Vagina (tissue), 2 donors: ENCODE measurements at regions not wholly inside any gene's neighbourhood (a gene's known extent, or its start where the extent isn't known, plus 50 kb on each side); places are given as distances from the start of the nearest gene placed in this dataset.
"Not testable (repeated sequence)": the region's sequence is repeated elsewhere in the genome, so short reads cannot be mapped to it uniquely, and the experiment has no call there.

Source experiments
- DNase-seq, 2 donors: peaks; one replicate each; pipeline ENCODE4 v3.0.0-alpha.2; 2017; ENCODE audit errors: extremely low spot score in 2 of 2
- H3K27ac ChIP-seq: fragments of 200-600 bp; sonication (generic); one replicate; pipeline ENCODE4 v1.5.1; 2019
- H3K27me3 ChIP-seq: fragments of 200-600 bp; sonication (generic); one replicate; pipeline ENCODE4 v1.5.1; 2019
- H3K36me3 ChIP-seq, 2 donors: fragments of 200-600 bp; sonication (generic); one replicate each; pipeline ENCODE4 v1.5.1; 2017 to 2019
- H3K4me1 ChIP-seq: fragments of 200-600 bp; sonication (generic); one replicate; pipeline ENCODE4 v1.5.1; 2019
- H3K4me3 ChIP-seq, 2 donors: fragments of 200-600 bp; sonication (generic); 1 replicate in 1 of 2; 2 replicates in 1 of 2; pipeline ENCODE4 v1.5.1; 2016 to 2019
- H3K9me3 ChIP-seq: fragments of 200-600 bp; sonication (generic); one replicate; pipeline ENCODE4 v1.5.1; 2019
- CTCF ChIP-seq, 3 experiments: fragments of 450-650 bp in 2 of 3; fragments of 200-600 bp in 1 of 3; sonication (generic) in 1 of 3; IDR thresholded peaks; one replicate each; pipeline ENCODE4 v1.5.1; 2017 to 2019; ENCODE audit warnings: antibody characterized with exemption in 3 of 3, mild to moderate bottlenecking in 2 of 3, moderate library complexity in 2 of 3
- POLR2A ChIP-seq, 2 donors: fragments of 450-650 bp; IDR thresholded peaks; one replicate each; pipeline ENCODE4 v1.6.1; 2017; ENCODE audit warnings: antibody characterized with exemption in 2 of 2, mild to moderate bottlenecking in 2 of 2, moderate library complexity in 2 of 2
- POLR2AphosphoS5 ChIP-seq, 2 donors: sonication (generic); formaldehyde crosslinking; IDR thresholded peaks; one replicate each; pipeline ENCODE4 v1.9.0; 2017; ENCODE audit warnings: antibody characterized with exemption in 2 of 2, mild to moderate bottlenecking in 2 of 2, low read depth in 1 of 2; ENCODE audit not compliant: insufficient read depth in 1 of 2
- intact Hi-C: fragments of 100-400 bp; cut with DNase I; formaldehyde crosslinking; loops from one replicate; pipeline ENCODE4 v1.15.1; 2023

- intact Hi-C loops = no loop called here
- TF ChIP-seq POLR2AphosphoS5 (IDR thresholded peaks at IDR 0.05; ENCODE audit: insufficient read depth in 1 of 2, low read depth in 1 of 2) = no peak
- TF ChIP-seq POLR2A (IDR thresholded peaks at IDR 0.05) = no peak
- no peak for TF ChIP-seq CTCF (IDR thresholded peaks at IDR 0.05)
- no peak for DNase-seq
- no peak overlapping the region for H3K27ac ChIP-seq
- H3K27me3 ChIP-seq = no peaks in the 10 kb centered on the region
- H3K4me1 ChIP-seq = no peaks in the 10 kb centered on the region
- H3K36me3 ChIP-seq = no peaks in the 10 kb centered on the region
- no peak overlapping the region for H3K4me3 ChIP-seq
- no peaks in the 10 kb centered on the region for H3K9me3 ChIP-seq
Measured at GRCh38 chr2:107738266-107738665, 88.4 kb upstream of the RGPD4 start.

GRCh38 chr2:107740300-107740699 is 86.4 kb upstream of the RGPD4 start:
- no peak for TF ChIP-seq POLR2A (IDR thresholded peaks at IDR 0.05)
- Histone ChIP-seq H3K4me3 (no peak overlapping the region), H3K27ac (no peak overlapping the region), H3K9me3 (no peaks in the 10 kb centered on the region), H3K36me3 (no peaks in the 10 kb centered on the region), H3K27me3 (no peaks in the 10 kb centered on the region), H3K4me1 (no peaks in the 10 kb centered on the region)
- intact Hi-C loops = no loop called here
- no peak for DNase-seq

- Histone ChIP-seq H3K36me3 (no peaks in the 10 kb centered on the region), H3K4me1 (no peaks in the 10 kb centered on the region), H3K27ac (no peak overlapping the region), H3K4me3 (no peak overlapping the region), H3K27me3 (no peaks in the 10 kb centered on the region), H3K9me3 (no peaks in the 10 kb centered on the region)
- no peak for DNase-seq
- TF ChIP-seq CTCF (IDR thresholded peaks at IDR 0.05) (no peak), POLR2A (IDR thresholded peaks at IDR 0.05) (no peak), POLR2AphosphoS5 (IDR thresholded peaks at IDR 0.05; ENCODE audit: insufficient read depth in 1 of 2, low read depth in 1 of 2) (no peak)
- intact Hi-C loops = no loop called here
Measured at GRCh38 chr2:107742460-107743027, 84.1 kb upstream of the RGPD4 start.

GRCh38 chr2:107743274-107743673 is 83.4 kb upstream of the RGPD4 start:
- TF ChIP-seq POLR2AphosphoS5 (IDR thresholded peaks at IDR 0.05; ENCODE audit: insufficient read depth in 1 of 2, low read depth in 1 of 2) = no peak
- TF ChIP-seq POLR2A (IDR thresholded peaks at IDR 0.05) = no peak
- no peak for TF ChIP-seq CTCF (IDR thresholded peaks at IDR 0.05)
- no peaks in the 10 kb centered on the region for H3K27me3 ChIP-seq

GRCh38 chr2:107745100-107745499 is 81.6 kb upstream of the RGPD4 start:
- no peak overlapping the region for H3K4me3 ChIP-seq
- H3K27me3 ChIP-seq = no peaks in the 10 kb centered on the region
- no peaks in the 10 kb centered on the region for H3K4me1 ChIP-seq
- intact Hi-C loops = no loop called here
- H3K9me3 ChIP-seq = no peaks in the 10 kb centered on the region
- no peak overlapping the region for H3K27ac ChIP-seq
- no peaks in the 10 kb centered on the region for H3K36me3 ChIP-seq
- DNase-seq = no peak
- no peak for TF ChIP-seq CTCF (IDR thresholded peaks at IDR 0.05)
- no peak for TF ChIP-seq POLR2A (IDR thresholded peaks at IDR 0.05)
- no peak for TF ChIP-seq POLR2AphosphoS5 (IDR thresholded peaks at IDR 0.05; ENCODE audit: insufficient read depth in 1 of 2, low read depth in 1 of 2)

More at GRCh38 chr2:107743274-107743673, 83.4 kb upstream of the RGPD4 start:
- intact Hi-C loops = no loop called here
- no peaks in the 10 kb centered on the region for H3K9me3 ChIP-seq
- H3K27ac ChIP-seq = no peak overlapping the region
- H3K36me3 ChIP-seq = no peaks in the 10 kb centered on the region
- H3K4me1 ChIP-seq = no peaks in the 10 kb centered on the region
- no peak overlapping the region for H3K4me3 ChIP-seq
- DNase-seq = no peak

GRCh38 chr2:107746552-107747198 is 80.0 kb upstream of the RGPD4 start:
- H3K36me3 ChIP-seq, H3K9me3 ChIP-seq, intact Hi-C loops, H3K27ac ChIP-seq, H3K27me3 ChIP-seq, DNase-seq, H3K4me1 ChIP-seq, H3K4me3 ChIP-seq: not testable (repeated sequence)

GRCh38 chr2:107747199-107747963 is 79.3 kb upstream of the RGPD4 start:
- H3K27ac ChIP-seq, H3K9me3 ChIP-seq, DNase-seq, H3K4me1 ChIP-seq, intact Hi-C loops, H3K27me3 ChIP-seq, H3K4me3 ChIP-seq, H3K36me3 ChIP-seq: not testable (repeated sequence)
